Gastroesophageal sphincter (tissue), 4 donors: ENCODE measurements at regions not wholly inside any gene's neighbourhood (a gene's known extent, or its start where the extent isn't known, plus 50 kb on each side); places are given as distances from the start of the nearest gene placed in this dataset.

Source experiments
- ATAC-seq: fragments of 150-250 bp; one replicate; pipeline ENCODE4 v1.9.1; 2016; ENCODE audit warnings: mild to moderate bottlenecking, moderate library complexity
- H3K27ac ChIP-seq, 4 donors: fragments of 200-600 bp; sonication (generic) in 3 of 4; 1 replicate in 3 of 4; 2 replicates in 1 of 4; pipeline ENCODE4 v1.5.1; 2016 to 2019
- H3K27me3 ChIP-seq: fragments of 200-600 bp; sonication (generic); one replicate; pipeline ENCODE4 v1.5.1; 2019
- H3K36me3 ChIP-seq, 2 donors: fragments of 200-600 bp; sonication (generic); one replicate each; pipeline ENCODE4 v1.5.1; 2019; ENCODE audit warnings: control low read depth in 1 of 2
- H3K4me1 ChIP-seq, 3 donors: fragments of 200-600 bp; sonication (generic); 1 replicate in 2 of 3; 2 replicates in 1 of 3; pipeline ENCODE4 v1.5.1; 2016 to 2019; ENCODE audit warnings: control low read depth in 2 of 3
- H3K4me3 ChIP-seq, 2 donors: fragments of 200-600 bp; sonication (generic); one replicate each; pipeline ENCODE4 v1.5.1; 2019; ENCODE audit warnings: mild to moderate bottlenecking in 1 of 2, moderate library complexity in 1 of 2
- H3K9me3 ChIP-seq, 3 donors: fragments of 200-600 bp; sonication (generic); one replicate each; pipeline ENCODE4 v1.5.1; 2017 to 2019; ENCODE audit warnings: control low read depth in 2 of 3
- CTCF ChIP-seq, 4 experiments: fragments of 200-600 bp in 2 of 4; fragments of 450-650 bp in 2 of 4; sonication (generic) in 1 of 4; IDR thresholded peaks; one replicate each; pipeline ENCODE4 v1.5.1; 2017 to 2019; ENCODE audit warnings: antibody characterized with exemption in 4 of 4, mild to moderate bottlenecking in 2 of 4, moderate library complexity in 2 of 4
- EP300 ChIP-seq: sonication (generic); formaldehyde crosslinking; IDR thresholded peaks from one replicate; pipeline ENCODE4 v1.6.1; 2017; ENCODE audit warnings: antibody characterized with exemption, mild to moderate bottlenecking
- POLR2A ChIP-seq, 2 donors: fragments of 450-650 bp; IDR thresholded peaks; one replicate each; pipeline ENCODE4 v1.6.1; 2017; ENCODE audit warnings: antibody characterized with exemption in 2 of 2, mild to moderate bottlenecking in 2 of 2, moderate library complexity in 1 of 2
- POLR2AphosphoS5 ChIP-seq: sonication (generic); formaldehyde crosslinking; IDR thresholded peaks from one replicate; pipeline ENCODE4 v1.6.1; 2017; ENCODE audit warnings: antibody characterized with exemption
- WGBS, 2 donors: methylation state at CpG; one replicate each; pipeline ENCODE4 v1.1.5; 2018; ENCODE audit warnings: low coverage in 1 of 2; 5-methylcytosine and 5-hydroxymethylcytosine counted together

GRCh38 chrX:97751735-97752134 lies 868.0 kb downstream of the RPA4 start:
- TF ChIP-seq POLR2AphosphoS5: no peak
- no peak for TF ChIP-seq CTCF (IDR thresholded peaks at IDR 0.05)
- TF ChIP-seq POLR2A (IDR thresholded peaks at IDR 0.05): no peak
- TF ChIP-seq EP300: no peak
- Histone ChIP-seq H3K27me3 (no peaks in the 10 kb centered on the region), H3K9me3 (no peaks in the 10 kb centered on the region), H3K4me3 (no peak overlapping the region), H3K27ac (no peak overlapping the region), H3K4me1 (no peaks in the 10 kb centered on the region), H3K36me3 (no peaks in the 10 kb centered on the region)
- 65 to 78% methylated on average over 2 of the region's 4 CpGs for WGBS, 2 donors
- no peak for ATAC-seq

DNA sequence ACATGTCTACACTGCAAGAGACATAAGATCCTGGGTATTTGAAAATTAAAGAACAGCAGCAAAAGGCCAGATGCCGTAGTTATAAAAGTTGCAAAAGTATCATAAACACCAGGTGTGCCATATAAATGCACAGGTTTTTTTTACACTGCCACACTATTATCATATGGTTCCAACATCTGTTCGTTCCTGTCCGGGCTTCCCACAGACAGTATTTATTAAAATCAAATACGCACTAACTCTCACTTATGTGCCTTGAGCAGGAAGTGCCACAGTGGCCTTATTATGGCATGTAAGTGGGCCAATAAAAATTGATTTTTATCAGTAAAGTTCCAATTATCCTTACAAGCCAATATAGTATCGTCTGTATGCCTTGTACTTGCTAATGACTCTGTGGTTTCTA lies 873.2 kb downstream of the RPA4 start:
- Histone ChIP-seq H3K36me3 (no peaks in the 10 kb centered on the region), H3K9me3 (no peaks in the 10 kb centered on the region), H3K27me3 (no peaks in the 10 kb centered on the region), H3K4me3 (no peak overlapping the region), H3K27ac (no peak overlapping the region), H3K4me1 (no peaks in the 10 kb centered on the region)
- WGBS, 2 donors: 70 to 92% methylated on average over 5 of the region's 5 CpGs
- no peak for TF ChIP-seq POLR2A (IDR thresholded peaks at IDR 0.05)
- no peak for TF ChIP-seq POLR2AphosphoS5
- TF ChIP-seq EP300: no peak
- no peak for TF ChIP-seq CTCF (IDR thresholded peaks at IDR 0.05)
- ATAC-seq: no peak

- no peaks in the 10 kb centered on the region for H3K9me3 ChIP-seq
- TF ChIP-seq POLR2AphosphoS5 (no peak), CTCF (IDR thresholded peaks at IDR 0.05) (no peak), POLR2A (IDR thresholded peaks at IDR 0.05) (no peak), EP300 (no peak)
- no peak for ATAC-seq
- H3K4me3 ChIP-seq: no peak overlapping the region
- H3K4me1 ChIP-seq: no peaks in the 10 kb centered on the region
- H3K36me3 ChIP-seq: no peaks in the 10 kb centered on the region
- no peak overlapping the region for H3K27ac ChIP-seq
- no peaks in the 10 kb centered on the region for H3K27me3 ChIP-seq
Measured at GRCh38 chrX:97763391-97763790, 879.7 kb downstream of the RPA4 start.

DNA sequence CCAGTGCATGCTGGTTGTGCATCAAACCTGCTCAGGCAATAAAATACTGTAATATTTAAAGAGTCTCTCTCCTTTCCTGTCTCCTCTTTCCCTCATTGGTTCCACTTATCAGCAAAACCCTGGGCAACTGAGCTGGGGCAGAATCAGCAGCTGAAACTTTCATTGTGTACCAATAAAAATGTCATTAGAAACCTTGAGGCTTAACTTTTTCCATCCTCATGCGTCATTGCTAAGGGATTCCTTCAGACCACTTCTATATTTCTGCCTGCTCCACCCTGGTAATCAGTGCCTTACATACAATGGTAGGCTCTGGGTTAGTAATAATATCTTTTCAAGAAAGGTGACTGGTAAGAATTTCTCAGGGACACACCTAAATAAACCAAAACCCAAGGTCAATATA lies 880.3 kb downstream of the RPA4 start:
- ATAC-seq: no peak
- H3K36me3 ChIP-seq: no peaks in the 10 kb centered on the region
- no peak overlapping the region for H3K4me3 ChIP-seq
- H3K4me1 ChIP-seq: no peaks in the 10 kb centered on the region
- H3K9me3 ChIP-seq: no peaks in the 10 kb centered on the region
- 0 to 14% methylated on average over 1 of the region's 1 CpG for WGBS, 2 donors
- no peak overlapping the region for H3K27ac ChIP-seq
- no peaks in the 10 kb centered on the region for H3K27me3 ChIP-seq
- TF ChIP-seq EP300 (no peak), CTCF (IDR thresholded peaks at IDR 0.05) (no peak), POLR2A (IDR thresholded peaks at IDR 0.05) (no peak), POLR2AphosphoS5 (no peak)

DNA sequence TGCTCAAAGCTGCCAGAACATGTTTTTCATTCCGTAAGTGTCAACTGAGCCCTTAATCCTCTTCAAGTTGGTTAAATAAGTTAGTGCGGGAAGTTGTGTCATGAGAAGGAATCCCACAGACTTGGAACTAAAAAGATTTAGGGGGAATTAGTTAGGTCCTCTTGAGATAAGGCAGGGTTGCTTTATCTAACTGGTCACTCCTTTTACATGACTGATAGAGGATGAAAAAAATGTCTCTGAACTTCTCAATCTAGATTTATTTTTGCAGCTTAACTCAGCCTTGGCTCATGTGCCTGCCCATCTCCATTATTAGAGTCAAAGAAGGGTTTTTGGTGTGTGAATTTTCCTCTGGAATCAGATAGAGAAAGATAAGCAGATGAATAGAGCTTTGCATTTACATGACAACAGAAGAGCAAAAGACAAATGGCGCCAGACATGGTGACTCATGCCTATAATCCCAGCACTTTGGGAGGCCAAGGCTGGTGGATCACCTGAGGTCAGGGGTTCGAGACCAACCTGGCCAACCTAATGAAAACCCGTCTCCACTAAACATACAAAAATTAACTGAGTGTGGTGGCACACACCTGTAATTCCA lies 882.9 kb downstream of the RPA4 start:
- H3K4me1 ChIP-seq: no peaks in the 10 kb centered on the region
- H3K27ac ChIP-seq: no peak overlapping the region
- no peaks in the 10 kb centered on the region for H3K9me3 ChIP-seq
- WGBS, 2 donors: 61 to 68% methylated on average over 3 of the region's 5 CpGs
- no peaks in the 10 kb centered on the region for H3K36me3 ChIP-seq
- H3K27me3 ChIP-seq: no peaks in the 10 kb centered on the region
- TF ChIP-seq CTCF (IDR thresholded peaks at IDR 0.05) (no peak), POLR2A (IDR thresholded peaks at IDR 0.05) (no peak)
- ATAC-seq: no peak
- no peak overlapping the region for H3K4me3 ChIP-seq
